Memory B cell (primary cell): ENCODE measurements at regions not wholly inside any gene's neighbourhood (a gene's known extent, or its start where the extent isn't known, plus 50 kb on each side); places are given as distances from the start of the nearest gene placed in this dataset.

Source experiments
- ATAC-seq: fragments of 150-1000 bp; cut with Tn5 transposase; 2 replicates; pipeline ENCODE4 v1.10.0; 2021; ENCODE audit warnings: low read depth, mild to moderate bottlenecking, moderate library complexity
- DNase-seq, 2 donors: peaks; one replicate each; pipeline ENCODE4 v3.0.0; 2022; ENCODE audit warnings: low spot score in 2 of 2
- H3K27ac Mint-ChIP-seq: one replicate; pipeline ENCODE4 v1.8.0; 2022; ENCODE audit warnings: mild to moderate bottlenecking, moderate library complexity, mixed read lengths
- H3K27me3 Mint-ChIP-seq: one replicate; pipeline ENCODE4 v1.8.0; 2022; ENCODE audit warnings: mixed read lengths
- H3K36me3 Mint-ChIP-seq: one replicate; pipeline ENCODE4 v1.8.0; 2022; ENCODE audit warnings: mild to moderate bottlenecking, mixed read lengths
- H3K4me1 Mint-ChIP-seq: one replicate; pipeline ENCODE4 v1.8.0; 2022; ENCODE audit warnings: mixed read lengths
- H3K4me3 Mint-ChIP-seq: one replicate; pipeline ENCODE4 v1.8.0; 2022; ENCODE audit warnings: mild to moderate bottlenecking, moderate library complexity, mixed read lengths
- H3K9me3 Mint-ChIP-seq: one replicate; pipeline ENCODE4 v1.8.0; 2022; ENCODE audit warnings: mixed read lengths

GRCh38 chr13:48181482-48182145, 51.4 kb upstream of the ITM2B start:
- DNase-seq: no peak
- no peaks in the 10 kb centered on the region for H3K9me3 Mint-ChIP-seq
- peak overlapping the region; percentile 5 for H3K27ac Mint-ChIP-seq
- H3K4me1 Mint-ChIP-seq: peaks cover 16% of the 10 kb centered on the region
- ATAC-seq: peak; percentile 82
- H3K36me3 Mint-ChIP-seq: no peaks in the 10 kb centered on the region
- no peaks in the 10 kb centered on the region for H3K27me3 Mint-ChIP-seq
- peak overlapping the region; percentile 52 for H3K4me3 Mint-ChIP-seq

GRCh38 chr13:48178126-48178525, 54.9 kb upstream of the ITM2B start:
- Mint-ChIP-seq H3K27me3 (peaks cover 6% of the 10 kb centered on the region), H3K27ac (no peak overlapping the region), H3K4me3 (no peak overlapping the region), H3K9me3 (no peaks in the 10 kb centered on the region), H3K4me1 (peaks cover 9% of the 10 kb centered on the region), H3K36me3 (no peaks in the 10 kb centered on the region)
- DNase-seq (no peak), ATAC-seq (no peak)

DNA sequence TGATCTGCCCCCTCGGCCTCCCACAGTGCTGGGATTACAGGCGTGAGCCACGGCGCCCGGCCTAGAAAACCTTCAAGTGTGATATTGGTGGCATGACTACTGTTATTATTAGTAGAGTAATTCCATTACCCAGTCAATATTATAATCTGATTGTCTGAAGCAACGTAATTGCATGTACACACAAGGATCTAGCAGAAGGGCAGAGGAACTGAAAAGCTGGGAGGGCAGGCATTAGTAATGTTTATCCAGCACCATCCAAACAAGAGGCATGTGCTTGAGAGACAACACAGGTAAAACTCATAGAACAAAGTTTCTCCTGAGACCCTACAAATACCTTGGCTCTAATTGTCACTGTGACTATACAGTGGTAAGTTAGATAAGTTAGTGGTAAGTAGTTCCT, 56.2 kb upstream of the ITM2B start:
- Mint-ChIP-seq H3K9me3 (no peaks in the 10 kb centered on the region), H3K4me3 (no peak overlapping the region), H3K27ac (no peak overlapping the region), H3K4me1 (peaks cover 8% of the 10 kb centered on the region), H3K36me3 (no peaks in the 10 kb centered on the region), H3K27me3 (peaks cover 6% of the 10 kb centered on the region)
- ATAC-seq (no peak), DNase-seq (no peak)

GRCh38 chr13:48175185-48175584, 57.8 kb upstream of the ITM2B start:
- H3K27ac Mint-ChIP-seq: no peak overlapping the region
- H3K4me3 Mint-ChIP-seq: no peak overlapping the region
- ATAC-seq (no peak), DNase-seq (no peak)
- H3K36me3 Mint-ChIP-seq: no peaks in the 10 kb centered on the region
- peaks cover 3% of the 10 kb centered on the region for H3K4me1 Mint-ChIP-seq
- peaks cover 6% of the 10 kb centered on the region for H3K27me3 Mint-ChIP-seq
- H3K9me3 Mint-ChIP-seq: no peaks in the 10 kb centered on the region

DNA sequence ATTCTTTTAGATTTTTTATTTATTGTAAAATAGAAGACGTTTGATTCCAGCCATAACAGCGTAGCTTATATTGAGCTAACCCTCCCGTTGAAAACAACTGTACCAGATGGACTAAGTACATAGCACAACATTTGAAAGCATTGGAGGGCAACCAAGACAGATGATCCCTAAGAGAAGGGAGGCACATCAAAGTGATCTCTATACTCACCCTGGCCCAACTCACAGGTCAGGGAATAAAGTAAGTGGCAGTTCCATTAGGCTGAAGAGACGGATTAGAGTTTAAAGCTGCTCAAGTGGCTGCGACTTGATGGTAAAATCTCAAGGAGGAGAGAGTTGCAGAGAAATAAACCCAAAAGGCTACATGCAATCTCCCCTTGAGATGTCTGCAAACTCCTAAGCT, 65.1 kb upstream of the ITM2B start:
- ATAC-seq (no peak), DNase-seq (no peak)
- Mint-ChIP-seq H3K4me1 (no peaks in the 10 kb centered on the region), H3K27ac (no peak overlapping the region), H3K36me3 (no peaks in the 10 kb centered on the region), H3K9me3 (no peaks in the 10 kb centered on the region), H3K4me3 (no peak overlapping the region), H3K27me3 (peaks cover 2% of the 10 kb centered on the region)

DNA sequence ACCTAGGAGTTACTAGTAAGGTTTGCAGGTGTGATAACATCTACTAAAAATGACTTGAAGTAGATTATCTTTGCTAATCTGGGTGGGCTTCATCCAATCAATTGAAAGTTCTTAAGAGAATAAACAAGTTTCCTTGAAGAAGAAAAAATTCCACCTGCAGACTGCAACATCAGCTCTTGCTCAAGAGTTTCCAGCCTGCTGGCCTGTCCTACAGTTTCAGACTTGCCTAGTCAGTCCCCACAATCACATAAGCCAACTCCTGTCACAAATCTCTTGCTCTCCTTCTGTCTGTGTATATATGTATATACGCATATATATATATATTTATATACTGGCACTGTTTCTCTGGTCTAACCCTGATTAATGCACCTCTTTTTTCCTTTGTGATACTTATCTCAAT, 67.3 kb upstream of the ITM2B start:
- no peaks in the 10 kb centered on the region for H3K36me3 Mint-ChIP-seq
- H3K27ac Mint-ChIP-seq: no peak overlapping the region
- H3K4me1 Mint-ChIP-seq: peaks cover 4% of the 10 kb centered on the region
- no peak for DNase-seq
- no peak overlapping the region for H3K4me3 Mint-ChIP-seq
- peaks cover 2% of the 10 kb centered on the region for H3K27me3 Mint-ChIP-seq
- H3K9me3 Mint-ChIP-seq: no peaks in the 10 kb centered on the region
- ATAC-seq: no peak

DNA sequence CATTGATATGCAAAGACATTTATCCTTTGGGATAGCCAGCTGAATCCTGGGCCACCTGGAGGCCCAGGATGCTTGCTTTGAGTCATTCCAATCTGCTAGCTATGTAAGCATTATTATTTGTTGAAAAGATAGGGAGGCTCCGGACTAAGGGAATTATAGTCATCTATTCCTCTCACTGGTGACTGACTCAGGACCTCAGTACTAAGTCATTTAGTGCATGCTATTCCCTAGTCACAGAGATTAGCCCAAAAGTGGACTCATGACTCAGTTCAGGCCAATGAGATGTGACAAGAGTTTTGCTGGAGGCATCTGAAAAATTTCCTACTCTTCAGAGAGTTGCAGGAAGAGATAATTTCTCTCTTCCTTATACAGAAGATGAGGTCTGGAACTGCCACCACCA, 67.9 kb upstream of the ITM2B start:
- H3K27me3 Mint-ChIP-seq: peaks cover 2% of the 10 kb centered on the region
- peaks cover 4% of the 10 kb centered on the region for H3K4me1 Mint-ChIP-seq
- H3K9me3 Mint-ChIP-seq: no peaks in the 10 kb centered on the region
- no peak overlapping the region for H3K27ac Mint-ChIP-seq
- H3K36me3 Mint-ChIP-seq: no peaks in the 10 kb centered on the region
- ATAC-seq (no peak), DNase-seq (no peak)
- no peak overlapping the region for H3K4me3 Mint-ChIP-seq

DNA sequence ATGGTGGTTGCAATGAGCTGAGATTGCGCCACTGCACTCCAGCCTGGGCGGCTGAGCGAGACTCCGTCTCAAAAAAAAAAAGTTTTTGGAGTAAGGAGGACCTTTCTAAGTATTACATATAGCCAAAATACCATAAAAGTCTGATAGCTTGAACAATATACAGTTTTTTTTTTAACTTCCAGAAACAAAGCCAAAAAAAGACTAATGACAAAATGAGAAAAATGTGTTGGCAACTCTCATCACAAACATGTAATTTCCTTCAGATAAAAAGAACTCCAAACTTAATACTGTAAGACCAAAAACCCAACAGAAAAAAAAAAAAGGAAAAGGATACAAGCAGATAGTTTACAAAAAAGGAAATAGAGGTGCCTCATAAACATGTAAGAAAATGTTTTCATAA, 68.2 kb upstream of the MED4 start:
- Mint-ChIP-seq H3K27me3 (peaks cover 2% of the 10 kb centered on the region), H3K27ac (no peak overlapping the region), H3K4me1 (peaks cover 7% of the 10 kb centered on the region), H3K36me3 (no peaks in the 10 kb centered on the region), H3K4me3 (no peak overlapping the region), H3K9me3 (no peaks in the 10 kb centered on the region)
- ATAC-seq (no peak), DNase-seq (no peak)

DNA sequence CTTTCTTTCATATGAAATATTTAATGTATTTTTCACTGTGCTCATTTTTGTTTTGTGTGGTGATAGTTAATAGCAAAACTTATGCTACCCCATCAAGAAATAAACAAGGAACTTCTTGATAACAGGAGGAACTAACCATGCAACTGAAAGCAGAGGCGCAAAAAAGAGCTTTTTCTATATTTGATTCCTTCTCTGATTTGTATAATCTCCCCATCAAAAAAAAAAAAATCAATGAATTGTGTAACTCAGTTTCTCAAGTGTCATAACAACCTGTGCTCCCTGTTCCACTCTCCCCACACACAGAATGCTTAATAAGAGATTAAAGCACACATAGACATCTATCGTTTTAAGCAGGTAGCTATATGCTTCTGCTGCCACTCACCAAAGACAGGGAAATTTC, 67.3 kb upstream of the MED4 start:
- ATAC-seq (no peak), DNase-seq (no peak)
- Mint-ChIP-seq H3K4me1 (peaks cover 8% of the 10 kb centered on the region), H3K9me3 (no peaks in the 10 kb centered on the region), H3K27ac (no peak overlapping the region), H3K4me3 (no peak overlapping the region), H3K27me3 (no peaks in the 10 kb centered on the region), H3K36me3 (no peaks in the 10 kb centered on the region)

GRCh38 chr13:48161530-48162179, 66.8 kb upstream of the MED4 start:
- H3K27ac Mint-ChIP-seq: no peak overlapping the region
- DNase-seq (no peak), ATAC-seq (no peak)
- no peaks in the 10 kb centered on the region for H3K36me3 Mint-ChIP-seq
- H3K9me3 Mint-ChIP-seq: no peaks in the 10 kb centered on the region
- H3K4me3 Mint-ChIP-seq: no peak overlapping the region
- peaks cover 8% of the 10 kb centered on the region for H3K4me1 Mint-ChIP-seq
- H3K27me3 Mint-ChIP-seq: no peaks in the 10 kb centered on the region

GRCh38 chr13:48160606-48161278, 65.8 kb upstream of the MED4 start:
- no peaks in the 10 kb centered on the region for H3K27me3 Mint-ChIP-seq

GRCh38 chr13:48159826-48160225, 64.9 kb upstream of the MED4 start:
- DNase-seq (no peak), ATAC-seq (no peak)
- no peak overlapping the region for H3K4me3 Mint-ChIP-seq
- H3K36me3 Mint-ChIP-seq: no peaks in the 10 kb centered on the region
- H3K9me3 Mint-ChIP-seq: no peaks in the 10 kb centered on the region
- H3K27me3 Mint-ChIP-seq: no peaks in the 10 kb centered on the region
- H3K4me1 Mint-ChIP-seq: peaks cover 12% of the 10 kb centered on the region
- H3K27ac Mint-ChIP-seq: no peak overlapping the region

More at GRCh38 chr13:48160606-48161278, 65.8 kb upstream of the MED4 start:
- Mint-ChIP-seq H3K9me3 (no peaks in the 10 kb centered on the region), H3K36me3 (no peaks in the 10 kb centered on the region), H3K27ac (no peak overlapping the region), H3K4me3 (no peak overlapping the region), H3K4me1 (peaks cover 11% of the 10 kb centered on the region)
- ATAC-seq: no peak
- no peak for DNase-seq

- Mint-ChIP-seq H3K27ac (no peak overlapping the region), H3K4me3 (no peak overlapping the region), H3K4me1 (peaks cover 12% of the 10 kb centered on the region), H3K9me3 (no peaks in the 10 kb centered on the region), H3K27me3 (no peaks in the 10 kb centered on the region), H3K36me3 (no peaks in the 10 kb centered on the region)
- ATAC-seq (no peak), DNase-seq (no peak)
Measured at GRCh38 chr13:48159401-48159800, 64.5 kb upstream of the MED4 start.

- no peaks in the 10 kb centered on the region for H3K36me3 Mint-ChIP-seq
- peaks cover 12% of the 10 kb centered on the region for H3K4me1 Mint-ChIP-seq
Measured at GRCh38 chr13:48158915-48159314, 64.0 kb upstream of the MED4 start.

More at GRCh38 chr13:48158915-48159314, 64.0 kb upstream of the MED4 start:
- no peaks in the 10 kb centered on the region for H3K27me3 Mint-ChIP-seq
- ATAC-seq: no peak
- no peaks in the 10 kb centered on the region for H3K9me3 Mint-ChIP-seq
- H3K27ac Mint-ChIP-seq: no peak overlapping the region
- no peak for DNase-seq
- H3K4me3 Mint-ChIP-seq: no peak overlapping the region
